ENCODE measurements at regions not wholly inside any gene's neighbourhood (a gene's known extent, or its start where the extent isn't known, plus 50 kb on each side); places are given as distances from the start of the nearest gene placed in this dataset.

GRCh38 chr5:29508131-29508530 is 1685.4 kb upstream of the CDH6 start:
- TF ChIP-seq CTCF (conservative IDR thresholded peaks at IDR 0.05 in 1 of 2, IDR thresholded peaks at IDR 0.05 in 1 of 2; ENCODE audit: low read depth in 1 of 2, low read length in 2 of 2) (no peak), EZH2 (IDR thresholded peaks at IDR 0.05; ENCODE audit: low read length, missing control alignments) (no peak)

Measured in fibroblast of lung (primary cell).